Neural crest cell (in vitro differentiated cells): ENCODE measurements at regions not wholly inside any gene's neighbourhood (a gene's known extent, or its start where the extent isn't known, plus 50 kb on each side); places are given as distances from the start of the nearest gene placed in this dataset.
A peak's percentile ranks its signal among the peaks of the same experiment; 100 is the strongest.

Source experiments
- DNase-seq: peaks from one replicate; pipeline ENCODE4 v3.0.0; 2021; ENCODE audit warnings: low read depth, mixed read lengths, low spot score
- H3K27ac Mint-ChIP-seq: one replicate; pipeline ENCODE4 v1.8.0; 2021; ENCODE audit warnings: mild to moderate bottlenecking, mixed read lengths; ENCODE audit not compliant: unreplicated experiment
- H3K27me3 Mint-ChIP-seq: 2 replicates; pipeline ENCODE4 v1.8.0; 2021; ENCODE audit warnings: low read depth, mild to moderate bottlenecking, mixed read lengths
- H3K36me3 Mint-ChIP-seq: 2 replicates; pipeline ENCODE4 v1.8.0; 2021; ENCODE audit warnings: low read depth, mild to moderate bottlenecking, mixed read lengths
- H3K4me1 Mint-ChIP-seq: 2 replicates; pipeline ENCODE4 v1.8.0; 2021; ENCODE audit warnings: mixed read lengths
- H3K4me3 Mint-ChIP-seq: one replicate; pipeline ENCODE4 v1.8.0; 2021; ENCODE audit warnings: mild to moderate bottlenecking, mixed read lengths
- H3K9me3 Mint-ChIP-seq: 2 replicates; pipeline ENCODE4 v1.8.0; 2021; ENCODE audit warnings: mixed read lengths
- TF ChIP-seq, protein P1 (sequence below): fragments of 200-600 bp; sonication (generic); conservative IDR thresholded peaks from 2 replicates; pipeline ENCODE4 v1.5.0; 2021; ENCODE audit warnings: antibody characterized with exemption, mild to moderate bottlenecking

DNA sequence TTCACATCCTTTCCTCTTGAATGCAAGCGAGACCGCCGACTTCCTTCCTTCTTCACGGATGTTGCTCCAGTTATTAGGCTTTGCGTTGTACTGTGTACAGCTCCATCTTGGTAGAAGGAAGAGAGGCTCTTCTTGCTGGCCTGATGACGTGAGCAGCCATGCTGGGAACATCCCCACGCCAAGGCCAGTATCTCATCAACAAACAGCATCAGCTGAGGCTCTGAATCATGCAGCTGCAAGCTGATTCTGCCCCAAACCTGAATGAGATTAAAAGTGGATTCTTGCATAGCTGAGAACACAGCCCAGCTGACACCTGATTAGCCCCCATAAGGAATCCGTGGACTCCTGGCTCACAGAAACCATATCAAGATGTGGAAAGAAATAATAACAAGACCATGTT lies 809.6 kb downstream of the EFNB2 start:
- Mint-ChIP-seq H3K9me3 (peaks cover 3% of the 10 kb centered on the region), H3K36me3 (no peaks in the 10 kb centered on the region), H3K27me3 (no peaks in the 10 kb centered on the region), H3K4me3 (no peak overlapping the region), H3K27ac (no peak overlapping the region), H3K4me1 (no peaks in the 10 kb centered on the region)
- DNase-seq, result no peak
- TF ChIP-seq, protein P1, sequence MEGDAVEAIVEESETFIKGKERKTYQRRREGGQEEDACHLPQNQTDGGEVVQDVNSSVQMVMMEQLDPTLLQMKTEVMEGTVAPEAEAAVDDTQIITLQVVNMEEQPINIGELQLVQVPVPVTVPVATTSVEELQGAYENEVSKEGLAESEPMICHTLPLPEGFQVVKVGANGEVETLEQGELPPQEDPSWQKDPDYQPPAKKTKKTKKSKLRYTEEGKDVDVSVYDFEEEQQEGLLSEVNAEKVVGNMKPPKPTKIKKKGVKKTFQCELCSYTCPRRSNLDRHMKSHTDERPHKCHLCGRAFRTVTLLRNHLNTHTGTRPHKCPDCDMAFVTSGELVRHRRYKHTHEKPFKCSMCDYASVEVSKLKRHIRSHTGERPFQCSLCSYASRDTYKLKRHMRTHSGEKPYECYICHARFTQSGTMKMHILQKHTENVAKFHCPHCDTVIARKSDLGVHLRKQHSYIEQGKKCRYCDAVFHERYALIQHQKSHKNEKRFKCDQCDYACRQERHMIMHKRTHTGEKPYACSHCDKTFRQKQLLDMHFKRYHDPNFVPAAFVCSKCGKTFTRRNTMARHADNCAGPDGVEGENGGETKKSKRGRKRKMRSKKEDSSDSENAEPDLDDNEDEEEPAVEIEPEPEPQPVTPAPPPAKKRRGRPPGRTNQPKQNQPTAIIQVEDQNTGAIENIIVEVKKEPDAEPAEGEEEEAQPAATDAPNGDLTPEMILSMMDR, result no peak

DNA sequence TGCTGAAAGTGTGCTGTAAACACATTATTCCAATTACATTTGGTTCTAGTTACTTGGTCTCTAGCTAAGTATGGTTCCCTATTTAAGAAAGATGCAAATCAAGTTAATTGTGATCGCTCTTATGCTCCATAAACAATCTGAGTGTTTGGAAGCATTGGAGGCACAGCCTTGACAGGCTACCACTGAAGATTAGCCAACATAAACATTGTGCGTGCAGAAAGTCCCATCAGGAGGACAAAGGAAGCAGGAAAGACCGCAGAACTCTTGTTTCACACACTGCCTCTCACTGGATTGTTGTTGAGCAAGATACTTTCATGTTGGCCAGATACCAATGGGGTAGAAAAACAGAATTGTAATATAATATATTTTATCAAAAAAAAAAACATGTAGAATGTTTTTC lies 814.4 kb downstream of the EFNB2 start:
- TF ChIP-seq, protein P1, result no peak
- H3K27ac Mint-ChIP-seq, result no peak overlapping the region
- no peak overlapping the region for H3K4me3 Mint-ChIP-seq
- peaks cover 11% of the 10 kb centered on the region for H3K4me1 Mint-ChIP-seq
- no peaks in the 10 kb centered on the region for H3K36me3 Mint-ChIP-seq
- H3K9me3 Mint-ChIP-seq, result peaks cover 2% of the 10 kb centered on the region
- no peaks in the 10 kb centered on the region for H3K27me3 Mint-ChIP-seq
- no peak for DNase-seq

DNA sequence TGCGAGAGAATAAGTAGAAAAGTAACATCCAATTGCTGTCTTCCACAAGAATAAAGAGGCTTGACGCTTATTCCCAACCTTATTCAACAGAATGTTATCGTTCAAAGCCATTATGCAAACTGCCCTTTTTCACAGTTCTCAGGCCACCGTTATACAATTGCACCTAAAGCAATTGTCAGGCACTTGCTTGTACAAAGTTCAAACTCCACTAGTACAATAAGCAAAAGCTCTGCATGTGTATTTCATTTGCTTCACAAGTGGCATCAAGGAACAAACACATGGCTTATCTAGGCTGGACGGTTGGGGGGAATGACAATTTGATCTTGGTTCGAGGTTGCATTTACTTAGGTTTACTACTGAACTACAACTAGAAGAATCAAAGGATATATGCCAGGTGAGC lies 815.6 kb downstream of the EFNB2 start:
- Mint-ChIP-seq H3K4me3 (no peak overlapping the region), H3K4me1 (peaks cover 11% of the 10 kb centered on the region), H3K27me3 (no peaks in the 10 kb centered on the region), H3K9me3 (peaks cover 2% of the 10 kb centered on the region), H3K36me3 (no peaks in the 10 kb centered on the region), H3K27ac (peak overlapping the region; percentile 25)
- TF ChIP-seq, protein P1, result no peak
- no peak for DNase-seq

DNA sequence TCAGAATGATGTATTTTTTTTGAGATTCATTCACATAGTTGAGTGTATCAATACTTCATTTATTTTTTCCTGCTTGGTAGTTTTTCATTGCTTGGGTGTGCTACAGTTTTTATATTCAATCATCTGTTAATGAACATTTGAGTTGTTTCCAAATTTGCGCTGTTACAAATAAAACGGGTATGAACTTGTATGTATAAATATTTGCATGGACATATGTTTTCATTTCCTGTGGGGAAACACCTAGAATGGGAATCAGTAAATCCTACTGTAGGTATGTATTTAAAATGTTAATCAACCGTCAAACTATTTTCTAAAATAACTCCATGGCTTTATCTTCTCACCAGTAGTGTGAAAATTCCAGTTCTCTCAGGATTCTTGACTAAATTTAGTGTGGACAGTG lies 826.3 kb downstream of the EFNB2 start:
- no peak for DNase-seq
- Mint-ChIP-seq H3K27ac (no peak overlapping the region), H3K36me3 (no peaks in the 10 kb centered on the region), H3K4me3 (no peak overlapping the region), H3K9me3 (no peaks in the 10 kb centered on the region), H3K4me1 (no peaks in the 10 kb centered on the region), H3K27me3 (no peaks in the 10 kb centered on the region)
- TF ChIP-seq, protein P1, result no peak

DNA sequence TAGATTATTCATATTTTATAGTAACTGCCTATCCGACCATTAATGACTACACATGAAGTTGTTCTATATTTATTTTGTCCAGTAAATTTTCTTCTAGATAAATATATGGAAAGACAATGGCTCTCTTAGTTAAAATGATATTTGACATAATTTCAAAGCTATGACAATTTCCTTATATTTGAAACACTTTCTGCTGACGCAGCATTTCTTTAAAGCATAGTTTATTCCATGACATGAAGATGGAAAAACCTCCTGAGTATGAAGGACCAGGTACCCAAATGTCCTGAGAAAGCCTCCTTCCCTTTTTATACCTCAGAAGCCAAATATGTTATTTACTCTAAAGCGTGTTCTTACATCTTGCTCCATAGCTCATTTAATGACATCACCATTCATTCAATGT lies 831.6 kb downstream of the EFNB2 start:
- DNase-seq, result no peak
- Mint-ChIP-seq H3K4me3 (no peak overlapping the region), H3K36me3 (no peaks in the 10 kb centered on the region), H3K27ac (no peak overlapping the region), H3K4me1 (no peaks in the 10 kb centered on the region), H3K9me3 (no peaks in the 10 kb centered on the region), H3K27me3 (no peaks in the 10 kb centered on the region)
- TF ChIP-seq, protein P1, result no peak

DNA sequence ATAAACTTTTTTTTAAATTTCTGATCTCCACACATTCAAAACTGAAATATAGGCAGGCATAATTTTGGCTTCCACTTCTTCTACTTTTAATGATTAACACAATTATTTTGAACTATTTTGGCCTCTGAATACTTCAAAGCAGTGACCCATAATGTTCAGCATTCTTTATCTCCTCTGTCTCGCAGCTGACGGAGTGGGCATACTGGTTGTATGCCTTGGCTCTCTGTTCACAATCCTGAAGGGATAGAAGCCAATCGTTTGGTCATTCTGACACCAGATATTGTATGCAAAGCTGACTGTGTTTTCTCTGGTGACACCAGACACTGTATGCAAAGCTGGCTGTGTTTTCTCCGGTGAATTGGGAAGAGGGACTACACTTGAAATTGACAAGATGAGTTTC lies 833.0 kb downstream of the EFNB2 start:
- no peaks in the 10 kb centered on the region for H3K27me3 Mint-ChIP-seq
- no peaks in the 10 kb centered on the region for H3K36me3 Mint-ChIP-seq
- no peak for DNase-seq
- no peak overlapping the region for H3K27ac Mint-ChIP-seq
- H3K4me3 Mint-ChIP-seq, result no peak overlapping the region
- TF ChIP-seq, protein P1, result no peak
- no peaks in the 10 kb centered on the region for H3K9me3 Mint-ChIP-seq
- H3K4me1 Mint-ChIP-seq, result no peaks in the 10 kb centered on the region
